ENCODE measurements at regions not wholly inside any gene's neighbourhood (a gene's known extent, or its start where the extent isn't known, plus 50 kb on each side); places are given as distances from the start of the nearest gene placed in this dataset.

DNA sequence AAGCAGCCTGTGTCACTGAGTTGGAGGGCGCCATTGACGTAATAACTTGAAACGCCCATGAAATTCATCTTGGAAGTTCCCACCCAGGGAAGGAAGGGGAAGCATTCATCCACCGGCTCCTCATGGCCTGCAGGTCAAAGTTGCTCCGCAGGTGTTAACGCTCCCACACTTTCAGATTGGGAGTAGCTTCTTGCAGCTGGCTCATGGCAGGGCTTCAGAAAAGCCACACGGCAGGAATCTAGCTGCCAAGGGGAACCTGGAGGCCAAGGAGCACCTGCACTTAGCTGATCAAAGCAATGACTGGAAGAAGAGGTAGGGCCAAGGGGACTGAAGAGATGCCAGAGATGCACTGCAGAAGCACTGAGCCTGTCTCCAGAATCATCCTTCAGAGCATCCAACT, 203.2 kb downstream of the ARHGAP12 start:
- Histone ChIP-seq H3K4me3 (no peak overlapping the region), H3K36me3 (no peaks in the 10 kb centered on the region), H3K9me3 (no peaks in the 10 kb centered on the region), H3K4me1 (peaks cover 0 to 10% (median 0%) of the 10 kb centered on the region in 4 donors), H3K27ac (no peak overlapping the region), H3K27me3 (no peaks in the 10 kb centered on the region)
- no peak for DNase-seq
- intact Hi-C loops (cut with DNase I; ENCODE audit: low total_unique reads) = no loop called here
- TF ChIP-seq, protein P1, sequence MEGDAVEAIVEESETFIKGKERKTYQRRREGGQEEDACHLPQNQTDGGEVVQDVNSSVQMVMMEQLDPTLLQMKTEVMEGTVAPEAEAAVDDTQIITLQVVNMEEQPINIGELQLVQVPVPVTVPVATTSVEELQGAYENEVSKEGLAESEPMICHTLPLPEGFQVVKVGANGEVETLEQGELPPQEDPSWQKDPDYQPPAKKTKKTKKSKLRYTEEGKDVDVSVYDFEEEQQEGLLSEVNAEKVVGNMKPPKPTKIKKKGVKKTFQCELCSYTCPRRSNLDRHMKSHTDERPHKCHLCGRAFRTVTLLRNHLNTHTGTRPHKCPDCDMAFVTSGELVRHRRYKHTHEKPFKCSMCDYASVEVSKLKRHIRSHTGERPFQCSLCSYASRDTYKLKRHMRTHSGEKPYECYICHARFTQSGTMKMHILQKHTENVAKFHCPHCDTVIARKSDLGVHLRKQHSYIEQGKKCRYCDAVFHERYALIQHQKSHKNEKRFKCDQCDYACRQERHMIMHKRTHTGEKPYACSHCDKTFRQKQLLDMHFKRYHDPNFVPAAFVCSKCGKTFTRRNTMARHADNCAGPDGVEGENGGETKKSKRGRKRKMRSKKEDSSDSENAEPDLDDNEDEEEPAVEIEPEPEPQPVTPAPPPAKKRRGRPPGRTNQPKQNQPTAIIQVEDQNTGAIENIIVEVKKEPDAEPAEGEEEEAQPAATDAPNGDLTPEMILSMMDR (IDR thresholded peaks at IDR 0.05) = no peak

- Histone ChIP-seq H3K36me3 (no peaks in the 10 kb centered on the region), H3K27ac (no peak overlapping the region), H3K4me3 (no peak overlapping the region), H3K4me1 (peaks cover 0 to 10% (median 0%) of the 10 kb centered on the region in 4 donors), H3K27me3 (no peaks in the 10 kb centered on the region), H3K9me3 (no peaks in the 10 kb centered on the region)
- intact Hi-C loops (cut with DNase I; ENCODE audit: low total_unique reads) = no loop called here
- TF ChIP-seq, protein P1 (IDR thresholded peaks at IDR 0.05) = no peak
- no peak for DNase-seq
Measured at GRCh38 chr10:31724296-31724695, 204.3 kb downstream of the ARHGAP12 start.

DNA sequence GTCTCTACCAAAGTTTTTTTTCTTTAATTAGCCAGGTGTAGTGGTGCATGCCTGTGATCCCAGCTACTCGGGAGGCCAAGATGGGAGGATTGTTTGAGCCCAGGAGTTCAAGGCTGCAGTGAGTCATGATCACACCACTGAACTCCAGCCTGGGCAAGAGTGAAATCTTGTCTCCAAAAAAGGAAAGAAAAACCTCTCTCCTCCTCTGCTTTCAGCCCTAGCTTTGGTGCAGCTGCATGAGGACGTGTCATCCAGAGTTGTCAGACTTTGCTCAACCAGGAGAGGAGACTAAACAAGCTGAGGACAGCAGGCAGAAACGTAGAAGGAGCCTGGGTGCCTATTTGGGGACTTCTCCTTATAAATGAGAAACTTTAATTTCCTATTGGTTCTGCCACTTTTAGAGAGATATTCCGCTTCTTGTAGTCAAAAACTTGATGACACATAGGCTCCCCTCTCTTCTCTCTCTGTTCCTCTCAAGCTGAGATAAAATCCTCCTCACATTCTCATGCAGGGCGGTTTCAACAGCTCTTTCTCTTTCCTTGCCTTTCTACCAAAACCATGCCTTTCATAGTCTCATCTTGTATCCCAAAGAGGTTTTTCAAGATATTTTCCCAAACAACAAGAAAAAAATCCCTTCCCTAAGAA, 205.4 kb downstream of the ARHGAP12 start:
- no peak overlapping the region for H3K4me3 ChIP-seq
- no peaks in the 10 kb centered on the region for H3K9me3 ChIP-seq
- TF ChIP-seq, protein P1 (IDR thresholded peaks at IDR 0.05) = no peak
- DNase-seq = no peak
- intact Hi-C loops (cut with DNase I; ENCODE audit: low total_unique reads) = no loop called here
- no peak overlapping the region for H3K27ac ChIP-seq
- H3K4me1 ChIP-seq = peaks cover 0 to 10% (median 0%) of the 10 kb centered on the region in 4 donors
- H3K36me3 ChIP-seq = no peaks in the 10 kb centered on the region
- H3K27me3 ChIP-seq = no peaks in the 10 kb centered on the region

DNA sequence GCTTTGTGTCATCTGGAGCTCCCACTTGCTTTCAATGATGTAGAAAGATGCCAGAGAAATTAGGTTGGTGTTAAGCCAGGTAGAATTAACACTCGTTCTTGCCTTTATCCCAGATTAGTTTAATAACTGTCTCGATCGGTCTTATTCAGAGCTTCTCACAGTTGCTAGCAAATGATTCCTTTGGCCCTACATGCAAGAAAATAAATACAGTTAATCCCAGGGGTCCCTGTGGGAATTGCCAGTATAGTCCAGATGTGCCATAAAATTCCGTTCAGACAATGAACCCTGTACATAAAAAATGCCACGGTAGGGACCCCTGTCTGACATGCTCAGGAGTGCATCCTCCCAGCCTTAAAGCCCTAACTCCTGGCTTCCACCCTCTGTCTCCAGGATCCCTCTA, 207.5 kb downstream of the ARHGAP12 start:
- H3K27ac ChIP-seq = no peak overlapping the region
- H3K4me3 ChIP-seq = no peak overlapping the region
- peaks cover 0 to 10% (median 0%) of the 10 kb centered on the region in 4 donors for H3K4me1 ChIP-seq
- H3K9me3 ChIP-seq = no peaks in the 10 kb centered on the region
- intact Hi-C loops (cut with DNase I; ENCODE audit: low total_unique reads) = no loop called here
- H3K36me3 ChIP-seq = no peaks in the 10 kb centered on the region
- no peaks in the 10 kb centered on the region for H3K27me3 ChIP-seq
- TF ChIP-seq, protein P1 (IDR thresholded peaks at IDR 0.05) = no peak
- DNase-seq = no peak

DNA sequence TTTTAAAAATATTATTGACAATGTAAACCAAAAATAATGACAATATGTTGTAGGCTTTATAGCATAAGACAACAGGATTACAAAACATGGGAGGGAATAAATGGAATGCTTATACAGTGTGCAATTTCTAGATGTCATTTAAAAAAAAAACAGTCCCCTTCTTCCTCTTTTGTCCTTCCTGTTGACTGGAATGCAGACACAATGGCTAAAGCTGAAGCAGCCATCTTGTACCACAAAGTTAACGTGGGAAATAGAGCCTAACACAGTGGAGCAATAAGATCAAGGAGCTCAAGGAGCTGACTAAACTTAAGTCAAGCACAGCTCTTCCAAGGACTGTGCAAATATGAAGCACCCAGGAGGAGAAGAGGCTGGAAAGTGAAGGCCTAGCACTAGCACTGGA, 208.1 kb downstream of the ARHGAP12 start:
- intact Hi-C loops (cut with DNase I; ENCODE audit: low total_unique reads) = no loop called here

More for the DNA sequence above, 208.1 kb downstream of the ARHGAP12 start:
- no peaks in the 10 kb centered on the region for H3K27me3 ChIP-seq
- H3K27ac ChIP-seq = no peak overlapping the region
- H3K36me3 ChIP-seq = no peaks in the 10 kb centered on the region
- no peaks in the 10 kb centered on the region for H3K9me3 ChIP-seq
- H3K4me1 ChIP-seq = peaks cover 0 to 10% (median 0%) of the 10 kb centered on the region in 4 donors
- H3K4me3 ChIP-seq = no peak overlapping the region
- DNase-seq = no peak
- TF ChIP-seq, protein P1 (IDR thresholded peaks at IDR 0.05) = no peak

Data from tibial artery (tissue), 4 donors.